Parathyroid adenoma (tissue), 2 donors: ENCODE measurements at regions not wholly inside any gene's neighbourhood (a gene's known extent, or its start where the extent isn't known, plus 50 kb on each side); places are given as distances from the start of the nearest gene placed in this dataset.

Experiments used
- H2AFZ ChIP-seq: fragments of 300-600 bp; sonication (generic); one replicate; pipeline ENCODE4 v1.7.0; 2017; ENCODE audit warnings: antibody characterized with exemption, mild to moderate bottlenecking
- H3K27ac ChIP-seq: fragments of 300-600 bp; sonication (generic); one replicate; pipeline ENCODE4 v1.7.0; 2017
- H3K27me3 ChIP-seq: fragments of 300-600 bp; sonication (generic); one replicate; pipeline ENCODE4 v1.7.0; 2017; ENCODE audit warnings: low read length; ENCODE audit not compliant: control insufficient read depth, insufficient read depth
- H3K36me3 ChIP-seq: fragments of 300-600 bp; sonication (generic); one replicate; pipeline ENCODE4 v1.7.0; 2017; ENCODE audit warnings: low read length; ENCODE audit not compliant: control insufficient read depth, insufficient read depth
- H3K4me1 ChIP-seq: fragments of 300-600 bp; sonication (generic); one replicate; pipeline ENCODE4 v1.7.0; 2017; ENCODE audit warnings: control low read depth
- H3K4me2 ChIP-seq: fragments of 300-600 bp; sonication (generic); one replicate; pipeline ENCODE4 v1.7.0; 2017; ENCODE audit warnings: low read length
- H3K4me3 ChIP-seq: fragments of 300-600 bp; sonication (generic); one replicate; pipeline ENCODE4 v1.7.0; 2017; ENCODE audit warnings: low read depth, low read length
- H3K79me2 ChIP-seq: fragments of 300-600 bp; sonication (generic); one replicate; pipeline ENCODE4 v1.7.0; 2017; ENCODE audit warnings: control low read depth
- H3K9ac ChIP-seq: fragments of 300-600 bp; sonication (generic); one replicate; pipeline ENCODE4 v1.7.0; 2017; ENCODE audit warnings: mild to moderate bottlenecking
- H3K9me3 ChIP-seq: fragments of 300-600 bp; sonication (generic); one replicate; pipeline ENCODE4 v1.7.0; 2017; ENCODE audit warnings: low read length; ENCODE audit not compliant: control insufficient read depth
- CTCF ChIP-seq: fragments of 300-600 bp; sonication (generic); IDR thresholded peaks from one replicate; pipeline ENCODE4 v1.7.0; 2017; ENCODE audit warnings: antibody characterized with exemption, mild to moderate bottlenecking
- donor health status: primary hyperparathyroidism.

GRCh38 chr7:18167815-18168214 lies 140.2 kb upstream of the PRPS1L1 start:
- Histone ChIP-seq H3K36me3 (no peaks in the 10 kb centered on the region), H2AFZ (no peak overlapping the region), H3K27ac (no peak overlapping the region), H3K9me3 (no peaks in the 10 kb centered on the region), H3K4me2 (no peak overlapping the region), H3K27me3 (no peaks in the 10 kb centered on the region), H3K9ac (no peak overlapping the region), H3K4me1 (no peaks in the 10 kb centered on the region), H3K4me3 (no peak overlapping the region), H3K79me2 (no peaks in the 10 kb centered on the region)
- TF ChIP-seq CTCF: no peak

GRCh38 chr7:18174996-18175395 lies 147.3 kb upstream of the PRPS1L1 start:
- no peak overlapping the region for H3K27ac ChIP-seq
- H3K9ac ChIP-seq: no peak overlapping the region
- no peak for TF ChIP-seq CTCF
- H3K36me3 ChIP-seq: no peaks in the 10 kb centered on the region
- no peak overlapping the region for H2AFZ ChIP-seq
- no peak overlapping the region for H3K4me3 ChIP-seq
- H3K4me2 ChIP-seq: no peak overlapping the region
- H3K9me3 ChIP-seq: no peaks in the 10 kb centered on the region
- no peaks in the 10 kb centered on the region for H3K27me3 ChIP-seq
- no peaks in the 10 kb centered on the region for H3K79me2 ChIP-seq
- H3K4me1 ChIP-seq: no peaks in the 10 kb centered on the region

DNA sequence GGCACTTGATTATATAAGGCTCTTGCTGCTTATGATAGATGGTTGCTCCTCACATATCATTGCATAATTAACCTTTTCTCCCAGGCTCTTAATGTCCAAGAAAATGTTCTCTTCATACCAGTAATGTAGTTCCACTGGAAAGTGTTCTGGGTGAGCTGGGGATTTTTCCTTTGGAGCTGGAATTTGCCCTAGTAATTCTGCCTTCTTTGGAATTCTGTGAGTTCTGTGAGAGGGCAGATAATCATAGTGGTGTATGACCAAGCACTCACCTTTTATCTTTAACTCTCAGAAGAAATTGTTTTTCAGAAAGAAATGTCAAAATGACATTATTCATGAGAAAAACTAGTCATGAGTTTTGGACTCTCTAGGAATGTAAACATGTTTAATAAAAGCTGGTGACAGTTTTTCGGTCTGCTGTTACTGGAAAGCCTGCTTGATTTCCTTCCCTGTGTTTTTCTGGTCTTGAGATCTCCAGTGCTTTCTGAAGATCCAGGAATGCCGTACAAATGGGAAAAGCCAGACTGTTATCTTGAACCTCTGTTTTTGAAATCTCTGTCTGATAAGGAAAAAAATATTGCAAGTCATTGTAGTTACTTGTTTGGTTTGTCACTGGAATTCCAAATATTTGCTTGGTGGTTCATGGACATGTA lies 148.3 kb upstream of the PRPS1L1 start:
- no peaks in the 10 kb centered on the region for H3K36me3 ChIP-seq
- no peaks in the 10 kb centered on the region for H3K79me2 ChIP-seq
- H3K27ac ChIP-seq: no peak overlapping the region
- H3K4me1 ChIP-seq: no peaks in the 10 kb centered on the region
- no peak overlapping the region for H2AFZ ChIP-seq
- no peak overlapping the region for H3K9ac ChIP-seq
- no peak overlapping the region for H3K4me2 ChIP-seq
- TF ChIP-seq CTCF: no peak
- no peak overlapping the region for H3K4me3 ChIP-seq
- no peaks in the 10 kb centered on the region for H3K9me3 ChIP-seq
- H3K27me3 ChIP-seq: no peaks in the 10 kb centered on the region

- H2AFZ ChIP-seq: no peak overlapping the region
- H3K4me3 ChIP-seq: no peak overlapping the region
- no peak for TF ChIP-seq CTCF
- H3K9ac ChIP-seq: no peak overlapping the region
- no peaks in the 10 kb centered on the region for H3K79me2 ChIP-seq
- no peaks in the 10 kb centered on the region for H3K9me3 ChIP-seq
- H3K27me3 ChIP-seq: no peaks in the 10 kb centered on the region
- H3K4me2 ChIP-seq: no peak overlapping the region
- H3K27ac ChIP-seq: no peak overlapping the region
- no peaks in the 10 kb centered on the region for H3K36me3 ChIP-seq
- H3K4me1 ChIP-seq: no peaks in the 10 kb centered on the region
These were observed 149.6 kb upstream of the PRPS1L1 start for GRCh38 chr7:18177129-18177814.
